ENCODE measurements at regions not wholly inside any gene's neighbourhood (a gene's known extent, or its start where the extent isn't known, plus 50 kb on each side); places are given as distances from the start of the nearest gene placed in this dataset.

DNA sequence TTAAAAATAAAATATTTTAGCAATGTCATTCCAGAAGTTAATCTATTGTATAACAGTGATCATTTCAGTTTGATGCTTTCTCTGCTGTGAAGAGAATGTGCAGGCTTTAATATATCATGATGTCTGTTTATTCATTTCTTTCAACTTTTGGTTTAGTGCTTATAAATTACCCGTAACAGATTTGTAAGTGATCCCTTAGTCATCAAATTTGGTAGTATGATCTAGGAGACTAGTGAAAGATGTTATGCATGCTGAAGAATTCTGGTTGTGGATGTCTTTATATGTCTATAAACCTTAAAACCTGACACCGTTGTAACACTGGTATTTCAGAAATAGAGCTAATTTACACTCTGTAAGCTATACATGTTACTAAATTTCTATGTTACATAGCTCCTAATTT is 260.4 kb downstream of the CPS1 start:
- H3K4me2 ChIP-seq (ENCODE audit: low read depth, low read length): no peak overlapping the region
- no peak overlapping the region for H2AFZ ChIP-seq (ENCODE audit: low read length)
- no peaks in the 10 kb centered on the region for H3K36me3 ChIP-seq (replicated peaks; ENCODE audit: insufficient read depth, low read length)
- H3K9ac ChIP-seq (ENCODE audit: low read length): no peak overlapping the region
- no peak overlapping the region for H3K4me3 ChIP-seq (ENCODE audit: low read length)
- no peaks in the 10 kb centered on the region for H3K79me2 ChIP-seq (ENCODE audit: low read length)
- no peaks in the 10 kb centered on the region for H3K9me3 ChIP-seq (replicated peaks; ENCODE audit: insufficient read depth, low read length)
- H4K20me1 ChIP-seq (ENCODE audit: insufficient read depth, low read length): no peaks in the 10 kb centered on the region
- H3K4me1 ChIP-seq (ENCODE audit: low read length): no peaks in the 10 kb centered on the region
- H3K9me2 ChIP-seq (replicated peaks; ENCODE audit: insufficient read depth, low read length): no peaks in the 10 kb centered on the region
- H3F3A ChIP-seq (ENCODE audit: insufficient read depth, low read length): no peaks in the 10 kb centered on the region
- no peak for TF ChIP-seq EZH2phosphoT487 (IDR thresholded peaks at IDR 0.05; ENCODE audit: low read length)
- TF ChIP-seq CTCF (IDR thresholded peaks at IDR 0.05; ENCODE audit: low read length): no peak
- TF ChIP-seq EZH2 (optimal IDR thresholded peaks at IDR 0.05; ENCODE audit: low read depth, low read length): no peak
- no peak for DNase-seq
- H3K27ac ChIP-seq (ENCODE audit: low read length): no peak overlapping the region
- no peaks in the 10 kb centered on the region for H3K27me3 ChIP-seq (replicated peaks; ENCODE audit: insufficient read depth, low read length)

GRCh38 chr2:210818473-210818872 is 262.1 kb downstream of the CPS1 start:
- no peaks in the 10 kb centered on the region for H3K9me3 ChIP-seq (replicated peaks; ENCODE audit: insufficient read depth, low read length)
- H3K4me2 ChIP-seq (ENCODE audit: low read depth, low read length): no peak overlapping the region
- H3K36me3 ChIP-seq (replicated peaks; ENCODE audit: insufficient read depth, low read length): no peaks in the 10 kb centered on the region
- TF ChIP-seq EZH2phosphoT487 (IDR thresholded peaks at IDR 0.05; ENCODE audit: low read length): no peak
- no peak for TF ChIP-seq EZH2 (optimal IDR thresholded peaks at IDR 0.05; ENCODE audit: low read depth, low read length)
- TF ChIP-seq CTCF (IDR thresholded peaks at IDR 0.05; ENCODE audit: low read length): no peak
- H3K79me2 ChIP-seq (ENCODE audit: low read length): no peaks in the 10 kb centered on the region
- no peaks in the 10 kb centered on the region for H4K20me1 ChIP-seq (ENCODE audit: insufficient read depth, low read length)
- no peaks in the 10 kb centered on the region for H3K4me1 ChIP-seq (ENCODE audit: low read length)
- no peak overlapping the region for H3K9ac ChIP-seq (ENCODE audit: low read length)
- H3K27me3 ChIP-seq (replicated peaks; ENCODE audit: insufficient read depth, low read length): no peaks in the 10 kb centered on the region
- no peak overlapping the region for H3K27ac ChIP-seq (ENCODE audit: low read length)
- H2AFZ ChIP-seq (ENCODE audit: low read length): no peak overlapping the region
- no peaks in the 10 kb centered on the region for H3F3A ChIP-seq (ENCODE audit: insufficient read depth, low read length)
- no peak overlapping the region for H3K4me3 ChIP-seq (ENCODE audit: low read length)
- no peak for DNase-seq
- H3K9me2 ChIP-seq (replicated peaks; ENCODE audit: insufficient read depth, low read length): no peaks in the 10 kb centered on the region

- Histone ChIP-seq H3K9me3 (replicated peaks; ENCODE audit: insufficient read depth, low read length) (no peaks in the 10 kb centered on the region), H2AFZ (ENCODE audit: low read length) (no peak overlapping the region), H3K4me3 (ENCODE audit: low read length) (no peak overlapping the region), H3K4me2 (ENCODE audit: low read depth, low read length) (no peak overlapping the region), H3K79me2 (ENCODE audit: low read length) (no peaks in the 10 kb centered on the region), H3K4me1 (ENCODE audit: low read length) (no peaks in the 10 kb centered on the region), H3K9ac (ENCODE audit: low read length) (no peak overlapping the region), H3K36me3 (replicated peaks; ENCODE audit: insufficient read depth, low read length) (no peaks in the 10 kb centered on the region), H3K27ac (ENCODE audit: low read length) (no peak overlapping the region), H3K9me2 (replicated peaks; ENCODE audit: insufficient read depth, low read length) (no peaks in the 10 kb centered on the region), H3K27me3 (replicated peaks; ENCODE audit: insufficient read depth, low read length) (no peaks in the 10 kb centered on the region), H4K20me1 (ENCODE audit: insufficient read depth, low read length) (no peaks in the 10 kb centered on the region), H3F3A (ENCODE audit: insufficient read depth, low read length) (no peaks in the 10 kb centered on the region)
- no peak for DNase-seq
- no peak for TF ChIP-seq CTCF (IDR thresholded peaks at IDR 0.05; ENCODE audit: low read length)
- no peak for TF ChIP-seq EZH2 (optimal IDR thresholded peaks at IDR 0.05; ENCODE audit: low read depth, low read length)
- no peak for TF ChIP-seq EZH2phosphoT487 (IDR thresholded peaks at IDR 0.05; ENCODE audit: low read length)
Observed at GRCh38 chr2:210833403-210833802, 277.0 kb downstream of the CPS1 start.
